ENCODE measurements at regions not wholly inside any gene's neighbourhood (a gene's known extent, or its start where the extent isn't known, plus 50 kb on each side); places are given as distances from the start of the nearest gene placed in this dataset.

- Histone ChIP-seq H3K9ac (ENCODE audit: low read length in 3 of 3) (no peak overlapping the region), H3K36me3 (ENCODE audit: control insufficient read depth in 2 of 3, insufficient read depth in 3 of 3, low read length in 3 of 3) (no peaks in the 10 kb centered on the region), H3K4me3 (ENCODE audit: low read length in 3 of 3) (no peak overlapping the region), H3K4me1 (ENCODE audit: control insufficient read depth in 2 of 3, insufficient read depth in 2 of 3, low read depth in 1 of 3, low read length in 3 of 3) (no peaks in the 10 kb centered on the region), H3K27me3 (ENCODE audit: control insufficient read depth, insufficient read depth, low read length) (no peaks in the 10 kb centered on the region), H3K9me3 (ENCODE audit: control insufficient read depth in 2 of 3, insufficient read depth in 1 of 3, low read length in 3 of 3) (no peaks in the 10 kb centered on the region), H3K27ac (ENCODE audit: low read depth in 2 of 2, low read length in 2 of 2) (no peak overlapping the region)
- no peak for DNase-seq
- intact Hi-C loops (cut with DNase I) = no loop called here
- no peak for FAIRE-seq
- TF ChIP-seq CTCF (IDR thresholded peaks at IDR 0.05; ENCODE audit: borderline replicate concordance, extremely low read depth, insufficient read depth) = no peak
These were observed 446.0 kb upstream of the MPDZ start for GRCh38 chr9:13725516-13725915.

- intact Hi-C loops (cut with DNase I) = no loop called here
- H3K4me3 ChIP-seq (ENCODE audit: low read length in 3 of 3) = no peak overlapping the region
- H3K9ac ChIP-seq (ENCODE audit: low read length in 3 of 3) = no peak overlapping the region
- FAIRE-seq (no peak), DNase-seq (no peak)
- no peaks in the 10 kb centered on the region for H3K9me3 ChIP-seq (ENCODE audit: control insufficient read depth in 2 of 3, insufficient read depth in 1 of 3, low read length in 3 of 3)
- H3K27me3 ChIP-seq (ENCODE audit: control insufficient read depth, insufficient read depth, low read length) = no peaks in the 10 kb centered on the region
- H3K27ac ChIP-seq (ENCODE audit: low read depth in 2 of 2, low read length in 2 of 2) = no peak overlapping the region
- no peak for TF ChIP-seq CTCF (IDR thresholded peaks at IDR 0.05; ENCODE audit: borderline replicate concordance, extremely low read depth, insufficient read depth)
- H3K4me1 ChIP-seq (ENCODE audit: control insufficient read depth in 2 of 3, insufficient read depth in 2 of 3, low read depth in 1 of 3, low read length in 3 of 3) = peaks cover 0 to 3% (median 3%) of the 10 kb centered on the region in 3 donors
- no peaks in the 10 kb centered on the region for H3K36me3 ChIP-seq (ENCODE audit: control insufficient read depth in 2 of 3, insufficient read depth in 3 of 3, low read length in 3 of 3)
These were observed 442.2 kb upstream of the MPDZ start for GRCh38 chr9:13721481-13722235.

GRCh38 chr9:13719981-13720676 is 440.6 kb upstream of the MPDZ start:
- H3K36me3 ChIP-seq (ENCODE audit: control insufficient read depth in 2 of 3, insufficient read depth in 3 of 3, low read length in 3 of 3) = no peaks in the 10 kb centered on the region
- no peaks in the 10 kb centered on the region for H3K9me3 ChIP-seq (ENCODE audit: control insufficient read depth in 2 of 3, insufficient read depth in 1 of 3, low read length in 3 of 3)
- no peak overlapping the region for H3K9ac ChIP-seq (ENCODE audit: low read length in 3 of 3)
- peaks cover 0 to 5% (median 5%) of the 10 kb centered on the region in 3 donors for H3K4me1 ChIP-seq (ENCODE audit: control insufficient read depth in 2 of 3, insufficient read depth in 2 of 3, low read depth in 1 of 3, low read length in 3 of 3)
- no peak for TF ChIP-seq CTCF (IDR thresholded peaks at IDR 0.05; ENCODE audit: borderline replicate concordance, extremely low read depth, insufficient read depth)
- no peak for DNase-seq
- H3K4me3 ChIP-seq (ENCODE audit: low read length in 3 of 3) = no peak overlapping the region
- no peak for FAIRE-seq
- intact Hi-C loops (cut with DNase I) = no loop called here
- H3K27ac ChIP-seq (ENCODE audit: low read depth in 2 of 2, low read length in 2 of 2) = no peak overlapping the region
- H3K27me3 ChIP-seq (ENCODE audit: control insufficient read depth, insufficient read depth, low read length) = no peaks in the 10 kb centered on the region

Measured in kidney (tissue), 13 donors.